ENCODE measurements at regions not wholly inside any gene's neighbourhood (a gene's known extent, or its start where the extent isn't known, plus 50 kb on each side); places are given as distances from the start of the nearest gene placed in this dataset.

DNA sequence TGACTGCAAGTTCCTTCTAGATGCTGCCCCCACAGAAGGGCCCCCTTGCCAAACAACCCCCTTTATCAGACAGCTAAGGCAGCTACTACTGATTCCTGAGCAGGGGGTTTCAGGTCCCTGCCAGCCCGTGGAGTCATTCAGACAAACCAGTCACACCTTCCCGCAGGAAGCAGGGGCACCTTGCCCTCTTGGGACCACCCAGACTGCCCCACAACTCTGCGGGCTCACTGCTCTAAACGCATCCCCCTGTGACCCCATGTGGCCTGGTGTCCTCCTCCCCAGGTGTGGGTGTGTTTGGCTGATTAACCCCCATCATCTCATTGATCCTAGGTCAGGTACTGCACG, 298.9 kb downstream of the TCERG1L start:
- TF ChIP-seq EZH2 (IDR thresholded peaks at IDR 0.05; ENCODE audit: insufficient read depth, poor library complexity, severe bottlenecking) (no peak), EZH2phosphoT487 (IDR thresholded peaks at IDR 0.05; ENCODE audit: insufficient read depth, low read depth) (no peak)
- in situ Hi-C loops (cut with MboI): no loop called here
- Histone ChIP-seq H3K9me3 (ENCODE audit: low read depth) (no peaks in the 10 kb centered on the region), H3K27ac (no peak overlapping the region), H2AFZ (no peak overlapping the region), H4K20me1 (ENCODE audit: insufficient read depth) (no peaks in the 10 kb centered on the region), H3K27me3 (replicated peaks; ENCODE audit: insufficient read depth) (no peaks in the 10 kb centered on the region), H3K4me2 (ENCODE audit: unreplicated experiment) (no peak overlapping the region), H3K79me2 (ENCODE audit: insufficient read depth) (no peaks in the 10 kb centered on the region), H3K9me2 (ENCODE audit: insufficient read depth) (no peaks in the 10 kb centered on the region), H3F3A (ENCODE audit: insufficient read depth) (no peaks in the 10 kb centered on the region), H3K36me3 (ENCODE audit: low read depth) (no peaks in the 10 kb centered on the region), H3K4me1 (ENCODE audit: insufficient read depth) (no peaks in the 10 kb centered on the region), H3K9ac (no peak overlapping the region), H3K4me3 (no peak overlapping the region)
- WGBS, 2 experiments (ENCODE audit: low coverage in 1 of 2, low lambda C conversion rate in 2 of 2, missing lambda C conversion rate in 2 of 2): 23 to 36% methylated on average over 5 of the region's 5 CpGs
- no peak for DNase-seq

DNA sequence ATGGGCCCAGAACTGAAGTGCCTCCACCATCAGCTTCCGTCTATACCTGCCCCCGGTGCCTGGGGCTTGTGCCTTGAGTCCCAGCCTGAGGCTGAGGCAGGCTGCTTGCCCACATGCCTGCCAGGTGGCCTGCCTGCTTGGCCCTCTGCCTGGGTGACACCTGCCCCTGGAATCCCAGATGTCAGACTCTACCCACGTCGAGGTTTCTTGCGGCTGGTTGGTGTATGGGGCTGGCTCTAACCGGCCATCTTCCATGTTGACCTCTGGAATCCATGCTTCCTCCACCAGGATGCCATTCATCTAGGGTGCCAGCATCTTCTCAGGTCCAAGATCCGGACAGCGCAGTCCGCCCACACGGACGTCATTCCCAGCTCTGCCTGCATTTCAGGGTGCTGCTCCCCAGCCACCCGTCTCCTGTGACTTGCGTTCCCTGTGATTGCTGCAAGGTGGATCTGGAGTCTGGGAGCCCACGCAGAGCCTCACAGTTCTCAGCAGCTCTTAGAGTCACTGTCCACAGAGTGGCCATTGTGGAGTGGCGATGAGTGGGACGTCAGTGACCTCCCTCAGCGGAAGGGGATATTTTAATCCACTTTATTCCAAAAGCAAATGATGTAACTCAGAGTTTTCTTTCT, 298.1 kb downstream of the TCERG1L start:
- in situ Hi-C loops (cut with MboI): no loop called here

DNA sequence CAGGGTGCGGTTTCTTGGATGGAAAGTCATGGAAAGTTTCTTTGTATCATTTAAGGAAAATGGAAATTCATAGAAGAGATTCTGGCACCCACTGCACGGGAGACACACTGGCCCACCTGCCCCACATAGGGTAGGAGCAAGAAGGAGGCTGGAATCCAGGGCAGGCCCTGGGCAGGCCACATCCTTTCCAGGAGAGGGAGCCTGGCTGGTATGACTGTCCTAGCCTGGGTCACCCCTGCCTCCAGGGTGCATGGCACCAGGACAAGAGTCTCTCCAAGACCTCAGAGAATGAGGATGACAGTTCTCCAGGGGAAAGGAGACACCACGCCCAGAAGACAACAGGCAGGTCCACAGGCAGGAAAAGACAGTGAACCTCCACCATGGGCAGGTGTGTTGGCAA, 297.2 kb downstream of the TCERG1L start:
- in situ Hi-C loops (cut with MboI): no loop called here
- Histone ChIP-seq H3K4me1 (ENCODE audit: insufficient read depth) (no peaks in the 10 kb centered on the region), H3K4me3 (no peak overlapping the region), H3K4me2 (ENCODE audit: unreplicated experiment) (no peak overlapping the region), H3K9me2 (ENCODE audit: insufficient read depth) (no peaks in the 10 kb centered on the region), H3K36me3 (ENCODE audit: low read depth) (no peaks in the 10 kb centered on the region), H2AFZ (no peak overlapping the region), H3K27ac (no peak overlapping the region), H3K27me3 (replicated peaks; ENCODE audit: insufficient read depth) (no peaks in the 10 kb centered on the region), H4K20me1 (ENCODE audit: insufficient read depth) (no peaks in the 10 kb centered on the region), H3F3A (ENCODE audit: insufficient read depth) (no peaks in the 10 kb centered on the region), H3K79me2 (ENCODE audit: insufficient read depth) (no peaks in the 10 kb centered on the region), H3K9ac (no peak overlapping the region), H3K9me3 (ENCODE audit: low read depth) (no peaks in the 10 kb centered on the region)
- no peak for DNase-seq
- WGBS, 2 experiments (ENCODE audit: low coverage in 1 of 2, low lambda C conversion rate in 2 of 2, missing lambda C conversion rate in 2 of 2): 31 to 33% methylated on average over 3 of the region's 3 CpGs
- TF ChIP-seq EZH2 (IDR thresholded peaks at IDR 0.05; ENCODE audit: insufficient read depth, poor library complexity, severe bottlenecking): no peak
- TF ChIP-seq EZH2phosphoT487 (IDR thresholded peaks at IDR 0.05; ENCODE audit: insufficient read depth, low read depth): no peak

More for the DNA sequence above, 298.1 kb downstream of the TCERG1L start:
- Histone ChIP-seq H3F3A (ENCODE audit: insufficient read depth) (no peaks in the 10 kb centered on the region), H3K79me2 (ENCODE audit: insufficient read depth) (no peaks in the 10 kb centered on the region), H3K4me2 (ENCODE audit: unreplicated experiment) (no peak overlapping the region), H3K4me3 (no peak overlapping the region), H3K9me3 (ENCODE audit: low read depth) (no peaks in the 10 kb centered on the region), H3K9me2 (ENCODE audit: insufficient read depth) (no peaks in the 10 kb centered on the region), H3K9ac (no peak overlapping the region), H2AFZ (no peak overlapping the region), H4K20me1 (ENCODE audit: insufficient read depth) (no peaks in the 10 kb centered on the region), H3K36me3 (ENCODE audit: low read depth) (no peaks in the 10 kb centered on the region), H3K4me1 (ENCODE audit: insufficient read depth) (no peaks in the 10 kb centered on the region), H3K27ac (no peak overlapping the region), H3K27me3 (replicated peaks; ENCODE audit: insufficient read depth) (no peaks in the 10 kb centered on the region)
- 47 to 52% methylated on average over 17 of the region's 17 CpGs for WGBS, 2 experiments (ENCODE audit: low coverage in 1 of 2, low lambda C conversion rate in 2 of 2, missing lambda C conversion rate in 2 of 2)
- TF ChIP-seq EZH2phosphoT487 (IDR thresholded peaks at IDR 0.05; ENCODE audit: insufficient read depth, low read depth) (no peak), EZH2 (IDR thresholded peaks at IDR 0.05; ENCODE audit: insufficient read depth, poor library complexity, severe bottlenecking) (no peak)
- no peak for DNase-seq

DNA sequence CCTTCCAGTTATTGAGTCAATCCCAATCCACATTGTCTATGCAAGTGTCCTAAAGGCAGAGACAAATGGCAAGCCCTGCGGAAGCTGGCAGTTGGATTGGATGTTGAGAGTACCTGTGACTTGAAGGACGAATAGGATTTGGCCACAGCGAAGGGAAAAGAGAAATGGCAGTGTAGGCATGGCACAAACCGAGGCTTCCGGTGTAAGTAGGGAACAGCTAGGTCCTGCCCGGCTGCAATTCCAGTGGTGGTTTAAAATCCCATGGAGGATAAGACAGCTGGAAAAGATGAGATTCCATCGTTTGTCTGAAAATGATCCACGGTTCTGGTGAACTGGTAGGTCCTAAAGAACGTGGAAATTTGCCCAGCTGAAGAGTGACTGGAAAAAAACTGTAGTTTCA, 296.2 kb downstream of the TCERG1L start:
- in situ Hi-C loops (cut with MboI): no loop called here
- no peaks in the 10 kb centered on the region for H3F3A ChIP-seq (ENCODE audit: insufficient read depth)
- no peaks in the 10 kb centered on the region for H3K36me3 ChIP-seq (ENCODE audit: low read depth)
- H3K9ac ChIP-seq: no peak overlapping the region
- no peak for DNase-seq
- H3K4me3 ChIP-seq: no peak overlapping the region
- TF ChIP-seq EZH2phosphoT487 (IDR thresholded peaks at IDR 0.05; ENCODE audit: insufficient read depth, low read depth): no peak
- no peak for TF ChIP-seq EZH2 (IDR thresholded peaks at IDR 0.05; ENCODE audit: insufficient read depth, poor library complexity, severe bottlenecking)
- H3K4me2 ChIP-seq (ENCODE audit: unreplicated experiment): no peak overlapping the region
- no peaks in the 10 kb centered on the region for H3K27me3 ChIP-seq (replicated peaks; ENCODE audit: insufficient read depth)
- WGBS, 2 experiments (ENCODE audit: low coverage in 1 of 2, low lambda C conversion rate in 2 of 2, missing lambda C conversion rate in 2 of 2): 25 to 30% methylated on average over 9 of the region's 9 CpGs
- H3K79me2 ChIP-seq (ENCODE audit: insufficient read depth): no peaks in the 10 kb centered on the region
- H2AFZ ChIP-seq: no peak overlapping the region
- H4K20me1 ChIP-seq (ENCODE audit: insufficient read depth): no peaks in the 10 kb centered on the region
- H3K9me2 ChIP-seq (ENCODE audit: insufficient read depth): no peaks in the 10 kb centered on the region
- H3K4me1 ChIP-seq (ENCODE audit: insufficient read depth): no peaks in the 10 kb centered on the region
- H3K27ac ChIP-seq: no peak overlapping the region
- H3K9me3 ChIP-seq (ENCODE audit: low read depth): no peaks in the 10 kb centered on the region

DNA sequence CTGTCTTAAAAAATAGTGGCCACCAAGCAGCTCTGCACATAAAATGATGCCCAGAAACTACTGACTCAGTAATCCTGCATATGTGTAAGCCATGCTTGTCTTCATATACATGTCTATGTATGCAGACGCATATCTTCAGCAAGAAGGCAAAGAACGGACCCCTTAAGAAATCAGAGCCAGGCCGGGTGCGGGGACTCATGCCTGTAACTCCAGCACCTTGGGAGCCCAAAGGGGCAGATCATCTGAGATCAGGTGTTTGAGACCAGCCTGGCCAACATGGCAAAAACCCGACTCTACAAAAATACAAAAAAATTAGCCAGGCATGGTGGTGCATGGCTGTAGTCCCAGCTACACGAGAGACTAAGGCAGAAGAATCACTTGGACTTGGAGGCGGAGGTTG, 295.0 kb downstream of the TCERG1L start:
- H3K9me3 ChIP-seq (ENCODE audit: low read depth): no peaks in the 10 kb centered on the region
- in situ Hi-C loops (cut with MboI): no loop called here
- H3F3A ChIP-seq (ENCODE audit: insufficient read depth): no peaks in the 10 kb centered on the region
- no peak overlapping the region for H3K4me3 ChIP-seq
- no peak for DNase-seq
- TF ChIP-seq EZH2 (IDR thresholded peaks at IDR 0.05; ENCODE audit: insufficient read depth, poor library complexity, severe bottlenecking) (no peak), EZH2phosphoT487 (IDR thresholded peaks at IDR 0.05; ENCODE audit: insufficient read depth, low read depth) (no peak)
- H3K27ac ChIP-seq: no peak overlapping the region
- H3K36me3 ChIP-seq (ENCODE audit: low read depth): no peaks in the 10 kb centered on the region
- H4K20me1 ChIP-seq (ENCODE audit: insufficient read depth): no peaks in the 10 kb centered on the region
- no peak overlapping the region for H3K4me2 ChIP-seq (ENCODE audit: unreplicated experiment)
- H3K27me3 ChIP-seq (replicated peaks; ENCODE audit: insufficient read depth): no peaks in the 10 kb centered on the region
- 41 to 43% methylated on average over 7 of the region's 7 CpGs for WGBS, 2 experiments (ENCODE audit: low coverage in 1 of 2, low lambda C conversion rate in 2 of 2, missing lambda C conversion rate in 2 of 2)
- no peaks in the 10 kb centered on the region for H3K4me1 ChIP-seq (ENCODE audit: insufficient read depth)
- H3K9ac ChIP-seq: no peak overlapping the region
- H3K9me2 ChIP-seq (ENCODE audit: insufficient read depth): no peaks in the 10 kb centered on the region
- no peaks in the 10 kb centered on the region for H3K79me2 ChIP-seq (ENCODE audit: insufficient read depth)
- H2AFZ ChIP-seq: no peak overlapping the region

Data from GM23248 (cell line).